ENCODE measurements at regions not wholly inside any gene's neighbourhood (a gene's known extent, or its start where the extent isn't known, plus 50 kb on each side); places are given as distances from the start of the nearest gene placed in this dataset.

GRCh38 chr2:173648816-173649215 lies 294.1 kb downstream of the CDCA7 start:
- Histone ChIP-seq H3K23ac (ENCODE audit: insufficient read length, low read depth, low read length) (no peak overlapping the region), H3K56ac (ENCODE audit: insufficient read length, low read depth, low read length) (no peak overlapping the region), H3K79me2 (ENCODE audit: insufficient read depth, low read length) (no peaks in the 10 kb centered on the region), H3K4me1 (ENCODE audit: insufficient read depth, low read length) (no peaks in the 10 kb centered on the region; the same call in 1 of the 2 replicates), H2AFZ (ENCODE audit: low read length) (no peak overlapping the region), H2BK120ac (ENCODE audit: low read depth, low read length, poor library complexity, severe bottlenecking) (no peak overlapping the region), H4K5ac (ENCODE audit: insufficient read length, low read depth, low read length) (no peak overlapping the region), H4K91ac (ENCODE audit: insufficient read length, low read depth, low read length) (no peak overlapping the region), H3K27ac (ENCODE audit: insufficient read length, low read depth, low read length) (no peak overlapping the region), H3K27me3 (ENCODE audit: insufficient read depth, low read length) (no peaks in the 10 kb centered on the region), H2BK20ac (ENCODE audit: low read depth, low read length, poor library complexity, severe bottlenecking) (no peak overlapping the region), H3K4me2 (ENCODE audit: insufficient read depth, insufficient read length, low read length) (no peak overlapping the region), H2BK12ac (ENCODE audit: insufficient read length, low read depth, low read length) (no peak overlapping the region), H3K14ac (ENCODE audit: insufficient read depth, low read length) (no peak overlapping the region), H4K20me1 (ENCODE audit: control insufficient read depth, insufficient read depth, insufficient read length) (no peaks in the 10 kb centered on the region), H3K23me2 (ENCODE audit: insufficient read length, low read depth, low read length, poor library complexity, severe bottlenecking) (no peaks in the 10 kb centered on the region), H3K9ac (ENCODE audit: extremely low read depth, insufficient read length, low read length) (no peak overlapping the region), H3K9me3 (ENCODE audit: control insufficient read depth, low read depth, low read length) (no peaks in the 10 kb centered on the region), H3T11ph (ENCODE audit: low read length) (no peak overlapping the region), H2BK15ac (ENCODE audit: low read depth, low read length) (no peak overlapping the region), H4K8ac (replicated peaks; ENCODE audit: insufficient read length, low read depth, low read length) (no peak overlapping the region), H3K79me1 (ENCODE audit: insufficient read depth, low read depth, low read length, poor library complexity, severe bottlenecking) (no peaks in the 10 kb centered on the region), H3K18ac (ENCODE audit: insufficient read length, low read depth, low read length) (no peak overlapping the region), H3K4ac (ENCODE audit: low read depth, low read length) (no peak overlapping the region), H2BK5ac (ENCODE audit: insufficient read length, low read length) (no peak overlapping the region), H2AK5ac (ENCODE audit: insufficient read length, low read length) (no peak overlapping the region)
- H3K4me1 Mint-ChIP-seq = peaks cover 16 to 17% of the 10 kb centered on the region in 2 experiments
- TF ChIP-seq CTCF (conservative IDR thresholded peaks at IDR 0.05) = no peak
- H3K4me3 Mint-ChIP-seq = no peak overlapping the region
- H3K9me3 Mint-ChIP-seq = peaks cover 0 to 3% of the 10 kb centered on the region in 2 experiments; a peak in 1 of 5 replicates
- no peak for DNase-seq
- H3K27me3 Mint-ChIP-seq (ENCODE audit: low read depth) = no peaks in the 10 kb centered on the region
- 0 out of 7 replicates have a peak, but pooled peaks cover 0 to 3% (median 0%) of the 10 kb centered on the region in 3 experiments for H3K36me3 Mint-ChIP-seq (ENCODE audit: insufficient read depth in 1 of 3, low read depth in 3 of 3)
- WGBS (ENCODE audit: extremely low coverage, insufficient read length, low lambda C conversion rate) = no CpG with 5 or more reads among the region's 2 CpGs
- H3K27ac Mint-ChIP-seq = no peak overlapping the region
